ENCODE measurements at regions not wholly inside any gene's neighbourhood (a gene's known extent, or its start where the extent isn't known, plus 50 kb on each side); places are given as distances from the start of the nearest gene placed in this dataset.

DNA sequence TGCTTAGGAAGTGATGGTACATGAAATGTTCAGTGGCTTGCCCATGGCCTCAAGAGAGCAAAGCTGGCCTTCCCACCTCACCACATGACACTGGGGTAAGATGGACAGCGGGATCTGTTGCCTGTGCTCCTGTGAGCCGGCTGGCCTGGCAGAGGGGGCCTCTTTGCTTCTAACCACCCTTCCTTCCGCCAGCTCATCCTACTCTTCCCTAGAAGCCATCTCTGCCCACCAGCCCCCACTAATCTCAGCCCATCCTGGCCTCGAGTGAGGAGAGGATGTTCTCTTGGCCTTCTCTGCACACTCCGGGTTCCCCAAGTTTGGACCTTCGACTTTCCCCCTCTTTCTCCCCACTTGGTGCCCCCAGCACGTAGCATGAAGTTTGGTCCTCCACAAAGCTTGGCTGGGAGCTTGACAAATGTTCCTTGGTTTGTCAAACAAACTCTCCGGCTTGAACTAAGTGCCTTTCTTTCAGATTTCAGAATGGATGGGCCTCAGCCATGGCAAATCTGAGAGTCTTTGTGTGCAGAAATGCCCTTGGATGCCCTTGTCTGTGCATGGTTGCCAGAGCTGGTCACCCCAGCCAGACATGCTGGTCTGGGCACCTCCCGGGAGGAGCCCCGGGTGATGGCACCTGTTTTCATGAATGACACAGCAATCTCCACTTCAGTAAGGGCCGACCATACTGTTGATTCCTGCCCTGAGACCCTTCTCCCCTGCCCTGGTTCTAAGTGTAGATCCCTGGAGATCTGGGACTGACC lies 145.5 kb downstream of the URI1 start:
- TF ChIP-seq, protein P1, sequence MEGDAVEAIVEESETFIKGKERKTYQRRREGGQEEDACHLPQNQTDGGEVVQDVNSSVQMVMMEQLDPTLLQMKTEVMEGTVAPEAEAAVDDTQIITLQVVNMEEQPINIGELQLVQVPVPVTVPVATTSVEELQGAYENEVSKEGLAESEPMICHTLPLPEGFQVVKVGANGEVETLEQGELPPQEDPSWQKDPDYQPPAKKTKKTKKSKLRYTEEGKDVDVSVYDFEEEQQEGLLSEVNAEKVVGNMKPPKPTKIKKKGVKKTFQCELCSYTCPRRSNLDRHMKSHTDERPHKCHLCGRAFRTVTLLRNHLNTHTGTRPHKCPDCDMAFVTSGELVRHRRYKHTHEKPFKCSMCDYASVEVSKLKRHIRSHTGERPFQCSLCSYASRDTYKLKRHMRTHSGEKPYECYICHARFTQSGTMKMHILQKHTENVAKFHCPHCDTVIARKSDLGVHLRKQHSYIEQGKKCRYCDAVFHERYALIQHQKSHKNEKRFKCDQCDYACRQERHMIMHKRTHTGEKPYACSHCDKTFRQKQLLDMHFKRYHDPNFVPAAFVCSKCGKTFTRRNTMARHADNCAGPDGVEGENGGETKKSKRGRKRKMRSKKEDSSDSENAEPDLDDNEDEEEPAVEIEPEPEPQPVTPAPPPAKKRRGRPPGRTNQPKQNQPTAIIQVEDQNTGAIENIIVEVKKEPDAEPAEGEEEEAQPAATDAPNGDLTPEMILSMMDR (IDR thresholded peaks at IDR 0.05): no peak
- no peak for TF ChIP-seq POLR2A (IDR thresholded peaks at IDR 0.05)
